WI38 (cell line): ENCODE measurements at regions not wholly inside any gene's neighbourhood (a gene's known extent, or its start where the extent isn't known, plus 50 kb on each side); places are given as distances from the start of the nearest gene placed in this dataset.

Source experiments
- H3K4me3 ChIP-seq: 2 replicates; pipeline ENCODE4 v1.5.1; 2011; ENCODE audit warnings: low read depth, mild to moderate bottlenecking, control low read depth, low read length
- TF ChIP-seq, protein P1 (sequence below): IDR thresholded peaks from 2 replicates; pipeline ENCODE4 v1.5.1; 2012; ENCODE audit warnings: low read depth, mild to moderate bottlenecking, control low read depth, low read length

DNA sequence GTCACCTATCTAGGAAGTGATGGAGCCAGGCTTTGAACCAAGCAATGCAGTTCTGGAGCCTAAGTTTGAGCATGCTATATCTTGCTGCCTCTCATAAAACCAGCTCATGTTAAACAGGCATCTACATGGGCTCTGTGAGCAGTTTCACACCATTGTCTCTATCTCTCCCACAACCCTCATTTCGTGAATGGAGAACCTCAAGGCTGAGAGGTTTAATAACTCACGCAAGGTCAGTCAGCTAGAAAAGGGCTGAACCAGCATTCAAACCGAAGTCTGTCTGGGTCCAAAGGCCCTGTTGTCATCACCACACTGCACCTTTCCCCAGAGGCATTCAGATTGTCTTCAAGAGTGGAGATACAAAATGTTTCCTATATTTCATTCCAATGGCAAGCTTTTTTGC, 369.2 kb downstream of the MID1IP1 start:
- TF ChIP-seq, protein P1, sequence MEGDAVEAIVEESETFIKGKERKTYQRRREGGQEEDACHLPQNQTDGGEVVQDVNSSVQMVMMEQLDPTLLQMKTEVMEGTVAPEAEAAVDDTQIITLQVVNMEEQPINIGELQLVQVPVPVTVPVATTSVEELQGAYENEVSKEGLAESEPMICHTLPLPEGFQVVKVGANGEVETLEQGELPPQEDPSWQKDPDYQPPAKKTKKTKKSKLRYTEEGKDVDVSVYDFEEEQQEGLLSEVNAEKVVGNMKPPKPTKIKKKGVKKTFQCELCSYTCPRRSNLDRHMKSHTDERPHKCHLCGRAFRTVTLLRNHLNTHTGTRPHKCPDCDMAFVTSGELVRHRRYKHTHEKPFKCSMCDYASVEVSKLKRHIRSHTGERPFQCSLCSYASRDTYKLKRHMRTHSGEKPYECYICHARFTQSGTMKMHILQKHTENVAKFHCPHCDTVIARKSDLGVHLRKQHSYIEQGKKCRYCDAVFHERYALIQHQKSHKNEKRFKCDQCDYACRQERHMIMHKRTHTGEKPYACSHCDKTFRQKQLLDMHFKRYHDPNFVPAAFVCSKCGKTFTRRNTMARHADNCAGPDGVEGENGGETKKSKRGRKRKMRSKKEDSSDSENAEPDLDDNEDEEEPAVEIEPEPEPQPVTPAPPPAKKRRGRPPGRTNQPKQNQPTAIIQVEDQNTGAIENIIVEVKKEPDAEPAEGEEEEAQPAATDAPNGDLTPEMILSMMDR: no peak

DNA sequence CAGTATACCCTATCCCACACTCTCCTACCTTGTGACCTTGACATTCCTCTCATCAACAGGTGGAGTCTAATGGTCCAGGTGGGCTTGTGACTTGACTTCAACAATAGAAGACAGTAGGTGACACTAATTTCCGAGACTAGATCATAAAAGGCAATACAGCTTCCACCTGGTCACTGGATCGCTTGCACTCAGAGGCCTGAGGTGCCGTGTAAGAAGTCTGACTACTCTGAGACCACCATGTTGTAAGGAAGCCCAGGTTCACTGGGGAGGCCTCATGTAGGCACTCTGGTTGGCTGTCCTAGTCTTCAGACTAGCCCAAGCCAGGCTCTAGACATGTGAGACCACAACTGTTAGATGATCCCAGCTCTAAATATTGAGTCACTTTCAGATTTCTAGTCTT, 370.4 kb downstream of the MID1IP1 start:
- no peak overlapping the region for H3K4me3 ChIP-seq
- TF ChIP-seq, protein P1: no peak

More for the DNA sequence above, 369.2 kb downstream of the MID1IP1 start:
- no peak overlapping the region for H3K4me3 ChIP-seq

DNA sequence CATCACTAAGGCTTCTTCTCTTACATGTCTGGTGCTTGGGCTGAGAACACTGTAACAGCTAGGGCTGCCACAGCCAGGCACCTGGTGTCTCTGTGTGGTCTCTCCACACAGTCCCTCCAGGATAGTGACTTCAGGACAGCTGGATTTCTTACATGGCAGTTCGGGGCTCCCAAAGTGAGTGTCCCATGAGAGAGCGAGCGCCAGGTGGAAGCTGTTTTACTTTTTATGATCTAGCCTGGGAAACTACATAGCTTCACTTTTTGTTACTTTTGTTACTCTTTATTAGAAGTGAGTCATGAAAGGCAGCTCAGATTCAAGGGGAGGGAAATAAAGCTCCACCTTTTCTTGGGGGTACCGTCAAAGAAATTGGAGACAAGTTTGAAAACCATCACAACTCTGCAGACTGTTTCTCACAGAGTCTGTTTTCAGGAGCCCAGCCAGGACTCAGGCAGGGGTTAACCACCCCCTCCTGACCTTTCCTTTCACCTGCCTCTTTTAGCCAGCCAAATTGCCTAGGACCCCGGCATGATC, 373.0 kb downstream of the MID1IP1 start:
- TF ChIP-seq, protein P1: no peak
- H3K4me3 ChIP-seq: no peak overlapping the region

DNA sequence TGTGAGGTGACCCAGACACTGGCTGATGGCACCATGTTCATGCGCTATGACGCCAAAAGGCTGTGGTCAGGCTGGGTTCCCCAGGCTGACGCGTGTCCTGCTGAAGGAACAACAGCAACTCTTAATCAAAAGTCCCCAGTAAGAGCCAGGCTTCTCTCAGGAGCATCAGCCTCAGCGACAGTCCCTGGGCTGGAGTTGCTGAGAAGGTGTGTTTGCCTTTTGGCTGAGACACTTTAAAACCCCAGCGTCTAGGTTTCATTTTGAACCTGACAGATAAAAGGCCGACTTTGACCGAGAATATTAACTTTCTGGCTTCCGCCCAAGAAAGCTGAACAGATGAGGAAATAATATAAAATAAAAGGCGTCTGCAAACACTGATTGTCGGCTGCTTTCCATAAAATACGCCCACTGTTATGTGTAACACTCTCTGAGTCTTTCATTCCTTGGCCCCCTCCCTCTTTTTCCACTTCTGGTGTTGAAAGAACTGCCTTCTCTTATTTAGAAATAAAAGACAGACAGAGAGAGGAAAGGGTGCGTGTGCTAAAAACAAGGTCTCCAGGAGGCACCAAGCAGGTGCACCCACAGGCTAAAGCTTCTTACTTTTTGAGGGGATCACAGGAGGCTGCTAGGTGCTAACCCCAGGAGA, 373.6 kb downstream of the MID1IP1 start:
- TF ChIP-seq, protein P1: no peak
- H3K4me3 ChIP-seq: no peak overlapping the region

DNA sequence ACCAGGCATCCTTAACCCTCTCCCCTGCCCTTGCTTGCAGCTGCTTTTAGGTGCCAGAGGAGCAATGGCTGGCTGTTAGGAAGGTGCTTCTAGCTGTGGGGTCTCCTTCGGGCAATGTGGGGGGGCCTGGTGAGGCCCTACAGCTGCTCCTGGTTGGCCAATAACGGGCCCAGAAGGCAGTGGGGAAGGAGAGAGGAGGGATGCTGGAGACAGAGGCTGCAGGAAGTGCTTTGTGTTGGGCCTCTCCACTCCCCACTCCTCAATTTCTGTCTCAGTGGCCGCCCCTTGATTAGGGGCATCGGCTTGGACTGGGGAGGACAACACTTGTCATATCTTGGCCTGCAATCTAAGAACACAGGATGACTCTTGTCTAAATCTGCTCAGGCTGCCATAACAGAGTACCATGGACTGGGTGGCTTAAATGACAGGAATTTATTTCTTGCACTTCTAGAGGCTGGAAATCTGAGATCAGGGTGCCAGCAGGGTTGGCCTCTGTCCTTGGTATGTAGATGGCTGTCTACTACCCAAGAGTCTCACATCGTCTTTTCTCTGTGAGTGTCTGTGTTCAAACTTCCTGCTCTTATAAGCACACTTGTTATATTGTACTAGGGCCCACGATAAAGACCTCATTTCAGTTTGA, 374.3 kb downstream of the MID1IP1 start:
- no peak overlapping the region for H3K4me3 ChIP-seq
- TF ChIP-seq, protein P1: no peak

DNA sequence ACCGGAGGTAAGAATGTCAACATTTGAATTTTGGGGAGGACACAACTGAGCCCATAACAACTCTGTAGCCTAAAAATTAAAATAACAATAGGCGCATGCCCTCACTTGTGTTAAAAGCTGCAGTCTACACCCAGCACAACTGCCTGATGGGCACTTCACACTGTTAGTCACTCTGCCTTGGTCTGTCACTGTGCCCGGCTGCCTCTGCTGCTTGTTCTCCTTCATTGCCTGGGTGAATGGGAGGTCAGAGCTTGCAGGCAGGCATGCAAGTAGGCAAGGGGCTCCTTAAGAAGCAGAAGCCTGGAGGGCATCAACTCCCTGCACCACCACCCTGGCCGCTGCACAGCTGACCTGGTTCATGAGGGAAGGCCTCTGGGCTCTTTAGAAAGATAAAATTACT, 374.8 kb downstream of the MID1IP1 start:
- TF ChIP-seq, protein P1: no peak
- no peak overlapping the region for H3K4me3 ChIP-seq

DNA sequence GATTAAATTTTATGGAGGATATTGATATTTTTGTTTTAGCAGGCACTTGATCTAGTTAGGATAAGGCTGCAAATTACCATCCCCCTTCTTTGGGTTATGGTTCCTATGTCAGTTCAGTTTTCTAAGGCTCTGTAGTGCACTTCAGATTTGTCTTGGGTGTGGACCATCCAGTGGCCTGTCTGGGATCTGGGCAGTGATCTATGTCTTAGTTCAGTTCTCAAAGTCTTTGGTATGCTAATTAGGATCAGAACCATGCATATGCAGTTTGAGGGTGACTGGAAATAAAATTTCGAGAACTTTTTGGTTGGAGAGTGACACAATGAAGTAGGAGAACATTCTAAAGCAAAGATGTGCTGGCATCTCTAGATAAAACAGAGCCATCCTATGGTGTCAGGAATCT, 388.2 kb downstream of the MID1IP1 start:
- no peak overlapping the region for H3K4me3 ChIP-seq
- TF ChIP-seq, protein P1: no peak
